Prostate gland (tissue), 2 donors: ENCODE measurements at regions not wholly inside any gene's neighbourhood (a gene's known extent, or its start where the extent isn't known, plus 50 kb on each side); places are given as distances from the start of the nearest gene placed in this dataset.

Experiments
- DNase-seq: peaks from one replicate; pipeline ENCODE4 v3.0.0-alpha.2; 2019; ENCODE audit warnings: low spot score
- H3K27ac ChIP-seq, 2 donors: fragments of 200-600 bp; sonication (generic); 2 replicates each; pipeline ENCODE4 v1.5.1; 2017 to 2019
- H3K27me3 ChIP-seq: fragments of 200-600 bp; sonication (generic); replicated peaks from 2 replicates; pipeline ENCODE4 v1.5.1; 2019; ENCODE audit not compliant: insufficient read depth
- H3K36me3 ChIP-seq, 2 donors: fragments of 200-600 bp; sonication (generic); 1 replicate in 1 of 2; 2 replicates in 1 of 2; pipeline versions ENCODE4 v1.5.1 to v1.8.1; 2017 to 2019
- H3K4me1 ChIP-seq: fragments of 200-600 bp; sonication (generic); replicated peaks from 2 replicates; pipeline ENCODE4 v1.5.1; 2019
- H3K4me3 ChIP-seq, 2 donors: fragments of 200-600 bp; sonication (generic); 2 replicates each; pipeline ENCODE4 v1.5.1; 2017 to 2019
- H3K9me3 ChIP-seq: fragments of 200-600 bp; sonication (generic); 2 replicates; pipeline ENCODE4 v1.5.1; 2017
- POLR2A ChIP-seq: fragments of 450-650 bp; IDR thresholded peaks from one replicate; pipeline ENCODE4 v1.6.1; 2016; ENCODE audit warnings: antibody characterized with exemption, mild to moderate bottlenecking
- POLR2AphosphoS5 ChIP-seq: sonication (generic); formaldehyde crosslinking; IDR thresholded peaks from one replicate; pipeline ENCODE4 v1.6.1; 2017; ENCODE audit warnings: antibody characterized with exemption
- WGBS: methylation state at CpG from one replicate; pipeline ENCODE4 v1.1.5; 2018; 5-methylcytosine and 5-hydroxymethylcytosine counted together
- intact Hi-C: fragments of 100-400 bp; cut with DNase I; formaldehyde crosslinking; loops from one replicate; pipeline ENCODE4 v1.14.2; 2022
- TF ChIP-seq, protein P1 (sequence below), 4 experiments: fragments of 200-600 bp in 2 of 4; fragments of 450-650 bp in 2 of 4; sonication (generic) in 2 of 4; IDR thresholded peaks; 1 replicate in 3 of 4; 2 replicates in 1 of 4; pipeline ENCODE4 v1.5.1; 2016 to 2019; ENCODE audit warnings: antibody characterized with exemption in 4 of 4, mild to moderate bottlenecking in 2 of 4, moderate library complexity in 2 of 4

DNA sequence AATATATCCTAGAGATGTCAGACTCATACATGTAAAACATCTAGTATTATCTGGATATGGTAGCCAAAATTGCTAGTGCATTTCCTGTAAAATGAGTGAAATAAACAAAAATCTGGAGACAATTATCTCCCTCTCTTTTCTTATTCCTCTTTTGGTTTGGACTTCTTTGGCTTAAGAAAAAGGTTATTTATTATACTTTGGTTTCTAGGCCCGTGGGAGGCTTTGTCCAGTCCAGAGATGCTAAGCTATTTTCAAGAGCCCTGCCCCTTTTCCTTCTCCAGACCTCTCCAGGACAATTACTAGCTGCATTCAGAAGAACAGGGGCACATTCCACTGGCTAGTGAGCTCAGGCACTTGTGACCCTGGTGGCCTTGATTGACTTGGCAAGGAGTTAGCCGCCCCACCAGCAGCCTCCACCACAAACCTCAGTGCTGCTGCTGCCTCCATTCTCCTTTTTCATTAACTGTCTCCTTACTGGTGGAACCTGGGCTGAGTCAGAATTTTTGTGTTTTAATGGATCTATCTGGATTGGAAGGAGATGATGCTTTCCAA is 747.3 kb upstream of the TENM4 start:
- Histone ChIP-seq H3K36me3 (no peaks in the 10 kb centered on the region), H3K27ac (no peak overlapping the region)
- WGBS: 70% methylated on average over 2 of the region's 2 CpGs

GRCh38 chr11:80186692-80187091 is 745.9 kb upstream of the TENM4 start:
- Histone ChIP-seq H3K9me3 (no peaks in the 10 kb centered on the region), H3K4me3 (no peak overlapping the region), H3K27ac (no peak overlapping the region), H3K27me3 (no peaks in the 10 kb centered on the region), H3K4me1 (no peaks in the 10 kb centered on the region), H3K36me3 (no peaks in the 10 kb centered on the region)
- no peak for DNase-seq
- WGBS: 80% methylated on average over 3 of the region's 3 CpGs
- TF ChIP-seq, protein P1, sequence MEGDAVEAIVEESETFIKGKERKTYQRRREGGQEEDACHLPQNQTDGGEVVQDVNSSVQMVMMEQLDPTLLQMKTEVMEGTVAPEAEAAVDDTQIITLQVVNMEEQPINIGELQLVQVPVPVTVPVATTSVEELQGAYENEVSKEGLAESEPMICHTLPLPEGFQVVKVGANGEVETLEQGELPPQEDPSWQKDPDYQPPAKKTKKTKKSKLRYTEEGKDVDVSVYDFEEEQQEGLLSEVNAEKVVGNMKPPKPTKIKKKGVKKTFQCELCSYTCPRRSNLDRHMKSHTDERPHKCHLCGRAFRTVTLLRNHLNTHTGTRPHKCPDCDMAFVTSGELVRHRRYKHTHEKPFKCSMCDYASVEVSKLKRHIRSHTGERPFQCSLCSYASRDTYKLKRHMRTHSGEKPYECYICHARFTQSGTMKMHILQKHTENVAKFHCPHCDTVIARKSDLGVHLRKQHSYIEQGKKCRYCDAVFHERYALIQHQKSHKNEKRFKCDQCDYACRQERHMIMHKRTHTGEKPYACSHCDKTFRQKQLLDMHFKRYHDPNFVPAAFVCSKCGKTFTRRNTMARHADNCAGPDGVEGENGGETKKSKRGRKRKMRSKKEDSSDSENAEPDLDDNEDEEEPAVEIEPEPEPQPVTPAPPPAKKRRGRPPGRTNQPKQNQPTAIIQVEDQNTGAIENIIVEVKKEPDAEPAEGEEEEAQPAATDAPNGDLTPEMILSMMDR (IDR thresholded peaks at IDR 0.05): no peak
- TF ChIP-seq POLR2AphosphoS5 (no peak), POLR2A (no peak)
- intact Hi-C loops: no loop called here

More for the DNA sequence above, 747.3 kb upstream of the TENM4 start:
- no peak overlapping the region for H3K4me3 ChIP-seq
- H3K4me1 ChIP-seq: no peaks in the 10 kb centered on the region
- no peaks in the 10 kb centered on the region for H3K27me3 ChIP-seq
- no peak for TF ChIP-seq POLR2A
- TF ChIP-seq POLR2AphosphoS5: no peak
- TF ChIP-seq, protein P1 (IDR thresholded peaks at IDR 0.05): no peak
- intact Hi-C loops: no loop called here
- DNase-seq: no peak
- H3K9me3 ChIP-seq: no peaks in the 10 kb centered on the region

- Histone ChIP-seq H3K27me3 (no peaks in the 10 kb centered on the region), H3K27ac (no peak overlapping the region), H3K4me1 (no peaks in the 10 kb centered on the region), H3K36me3 (no peaks in the 10 kb centered on the region), H3K9me3 (no peaks in the 10 kb centered on the region), H3K4me3 (no peak overlapping the region)
- 77% methylated on average over 3 of the region's 3 CpGs for WGBS
- no peak for DNase-seq
- TF ChIP-seq, protein P1 (IDR thresholded peaks at IDR 0.05): no peak
- TF ChIP-seq POLR2AphosphoS5 (no peak), POLR2A (no peak)
- intact Hi-C loops: no loop called here
Measured at GRCh38 chr11:80182901-80183300, 742.1 kb upstream of the TENM4 start.

DNA sequence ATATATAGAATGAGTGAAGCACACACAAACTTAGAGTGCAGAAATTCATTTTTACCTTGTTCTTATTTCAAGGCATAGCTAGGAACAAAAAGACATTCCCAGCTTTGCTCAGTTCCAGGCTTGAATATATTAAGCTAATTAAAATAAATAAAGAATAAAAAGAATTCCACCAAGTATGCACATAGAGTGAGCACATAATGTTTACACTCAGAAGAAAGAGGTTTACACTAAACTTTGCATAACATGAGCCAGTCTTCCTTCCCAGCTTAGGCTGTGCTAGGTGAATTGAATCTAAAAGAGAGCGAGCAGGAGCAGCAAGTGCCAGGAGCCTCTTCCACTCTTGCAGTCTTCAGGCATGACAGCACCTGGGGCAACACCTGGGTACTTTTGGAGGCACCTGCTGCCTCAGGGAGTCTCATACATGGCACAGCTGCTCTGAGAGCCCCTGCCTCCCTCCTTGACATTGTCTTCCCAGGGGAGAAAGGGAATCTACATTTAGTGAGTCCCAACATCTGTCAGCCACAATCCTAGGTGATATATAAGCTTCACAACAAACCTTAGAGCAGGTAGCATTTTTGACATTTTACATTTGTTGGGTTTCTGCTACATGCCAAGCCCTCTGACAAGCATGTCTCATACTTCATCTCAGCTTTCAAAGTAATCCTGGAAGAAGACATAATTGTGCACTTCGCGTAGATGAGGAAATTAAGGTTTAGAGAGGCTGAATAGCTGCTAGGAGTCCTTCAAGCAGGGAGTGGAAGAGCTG is 732.7 kb upstream of the TENM4 start:
- Histone ChIP-seq H3K4me3 (no peak overlapping the region), H3K36me3 (no peaks in the 10 kb centered on the region), H3K4me1 (no peaks in the 10 kb centered on the region), H3K27me3 (no peaks in the 10 kb centered on the region), H3K27ac (no peak overlapping the region), H3K9me3 (no peaks in the 10 kb centered on the region)
- 87% methylated on average over 3 of the region's 3 CpGs for WGBS
- TF ChIP-seq, protein P1 (IDR thresholded peaks at IDR 0.05): no peak
- intact Hi-C loops: no loop called here
- no peak for DNase-seq

GRCh38 chr11:80168796-80169195 is 728.0 kb upstream of the TENM4 start:
- H3K36me3 ChIP-seq: no peaks in the 10 kb centered on the region
- no peaks in the 10 kb centered on the region for H3K27me3 ChIP-seq
- TF ChIP-seq POLR2A (no peak), POLR2AphosphoS5 (no peak)
- TF ChIP-seq, protein P1 (IDR thresholded peaks at IDR 0.05): no peak
- 85% methylated on average over 2 of the region's 2 CpGs for WGBS
- no peak overlapping the region for H3K4me3 ChIP-seq
- H3K27ac ChIP-seq: no peak overlapping the region
- H3K9me3 ChIP-seq: no peaks in the 10 kb centered on the region
- intact Hi-C loops: no loop called here
- no peaks in the 10 kb centered on the region for H3K4me1 ChIP-seq
- DNase-seq: no peak
